ENCODE measurements at regions not wholly inside any gene's neighbourhood (a gene's known extent, or its start where the extent isn't known, plus 50 kb on each side); places are given as distances from the start of the nearest gene placed in this dataset.

DNA sequence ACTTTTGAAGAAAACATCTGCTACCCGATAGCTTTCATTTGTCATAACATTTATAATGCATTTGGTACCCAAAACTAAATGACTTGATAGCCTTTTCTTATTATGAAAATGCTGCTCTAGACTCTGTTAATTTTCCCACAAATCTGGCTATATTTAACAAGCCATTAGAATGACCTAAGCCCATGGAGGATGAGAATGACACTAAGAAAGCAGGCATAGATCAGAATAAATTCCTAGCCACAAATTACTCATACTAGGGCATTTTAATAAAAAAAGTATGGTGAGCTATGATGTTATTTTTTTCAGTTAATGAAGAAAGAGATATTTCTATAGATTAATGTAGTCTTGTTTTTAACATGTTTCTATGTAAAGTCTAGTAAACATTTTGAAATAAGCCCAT lies 1728.3 kb downstream of the SUCLG1 start:
- no peak for ATAC-seq
- no peaks in the 10 kb centered on the region for H3K27me3 Mint-ChIP-seq
- H3K9me3 Mint-ChIP-seq: peaks cover 0 to 22% (median 7%) of the 10 kb centered on the region in 9 donors
- H3K4me1 Mint-ChIP-seq: no peaks in the 10 kb centered on the region
- H3K4me3 Mint-ChIP-seq: no peak overlapping the region
- DNase-seq: no peak
- POLR2A ChIA-PET: no interaction called here
- H3K27ac Mint-ChIP-seq: no peak overlapping the region
- no peaks in the 10 kb centered on the region for H3K36me3 Mint-ChIP-seq

DNA sequence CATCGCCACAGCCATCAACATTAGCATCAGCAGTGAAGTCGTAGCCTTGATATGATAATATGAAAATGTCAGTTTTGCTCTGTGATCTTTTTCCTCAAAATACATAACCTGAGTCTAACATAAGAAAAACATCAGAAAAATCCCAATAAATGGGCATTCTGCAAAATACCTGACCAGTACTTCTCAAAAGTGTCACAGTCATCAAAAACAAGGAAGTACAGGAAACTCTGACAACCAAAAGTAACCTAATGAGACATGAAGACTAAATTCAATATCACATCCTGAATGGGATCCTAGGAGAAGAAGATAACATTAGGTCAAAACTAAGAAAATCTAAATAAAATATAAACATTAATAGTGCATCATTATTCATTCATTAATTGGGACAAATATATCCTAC lies 1731.0 kb downstream of the SUCLG1 start:
- Mint-ChIP-seq H3K27ac (no peak overlapping the region), H3K36me3 (no peaks in the 10 kb centered on the region), H3K9me3 (peaks cover 0 to 22% (median 5%) of the 10 kb centered on the region in 9 donors), H3K4me1 (no peaks in the 10 kb centered on the region), H3K27me3 (no peaks in the 10 kb centered on the region), H3K4me3 (no peak overlapping the region)
- no peak for ATAC-seq
- DNase-seq: no peak
- POLR2A ChIA-PET: no interaction called here

DNA sequence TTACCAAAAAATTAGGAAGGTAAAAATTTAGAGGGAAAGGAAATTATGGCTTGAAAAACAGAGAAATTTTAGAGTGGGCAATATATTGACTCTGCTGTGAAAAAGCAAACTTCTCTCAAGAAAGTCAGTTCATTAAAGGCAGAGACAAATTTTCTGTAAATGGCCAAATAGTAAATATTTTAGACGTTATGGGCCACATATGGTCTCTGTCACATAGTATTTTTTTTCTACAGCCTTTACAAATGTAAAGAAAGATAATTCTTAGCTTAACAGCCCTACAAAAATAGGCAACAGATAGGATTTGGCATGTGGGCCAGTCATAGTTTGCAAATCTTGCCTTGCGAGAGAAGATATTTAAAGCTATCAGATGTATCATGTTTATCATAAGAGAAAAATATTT lies 1750.4 kb downstream of the SUCLG1 start:
- H3K27ac Mint-ChIP-seq: no peak overlapping the region
- no peaks in the 10 kb centered on the region for H3K4me1 Mint-ChIP-seq
- DNase-seq (no peak), ATAC-seq (no peak)
- H3K27me3 Mint-ChIP-seq: no peaks in the 10 kb centered on the region
- H3K36me3 Mint-ChIP-seq: no peaks in the 10 kb centered on the region
- H3K4me3 Mint-ChIP-seq: no peak overlapping the region
- POLR2A ChIA-PET: no interaction called here
- H3K9me3 Mint-ChIP-seq: peaks cover 0 to 27% (median 5%) of the 10 kb centered on the region in 9 donors

DNA sequence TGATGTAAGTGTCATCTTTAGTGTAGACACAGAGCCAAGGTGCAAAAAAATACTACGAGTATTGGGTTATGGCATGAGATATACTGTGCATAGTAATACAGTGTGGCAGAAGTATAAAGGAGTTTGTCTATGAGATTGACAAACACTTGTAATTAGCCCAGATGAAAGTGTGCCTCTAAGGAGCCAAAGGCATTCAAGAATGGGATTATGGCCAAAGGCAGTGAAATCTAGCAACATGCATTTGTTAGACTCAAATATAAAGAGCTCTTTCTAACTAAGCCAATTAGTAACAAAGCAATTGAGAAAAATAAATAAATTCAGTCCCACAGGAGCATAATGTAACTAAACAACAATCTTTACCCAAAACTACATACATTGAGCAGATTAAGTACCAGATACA lies 1761.8 kb downstream of the SUCLG1 start:
- DNase-seq (no peak), ATAC-seq (no peak)
- H3K4me3 Mint-ChIP-seq: no peak overlapping the region
- no peaks in the 10 kb centered on the region for H3K27me3 Mint-ChIP-seq
- H3K4me1 Mint-ChIP-seq: no peaks in the 10 kb centered on the region
- H3K9me3 Mint-ChIP-seq: peaks cover 2 to 31% (median 8%) of the 10 kb centered on the region in 9 donors
- POLR2A ChIA-PET: no interaction called here
- H3K36me3 Mint-ChIP-seq: no peaks in the 10 kb centered on the region
- H3K27ac Mint-ChIP-seq: no peak overlapping the region

DNA sequence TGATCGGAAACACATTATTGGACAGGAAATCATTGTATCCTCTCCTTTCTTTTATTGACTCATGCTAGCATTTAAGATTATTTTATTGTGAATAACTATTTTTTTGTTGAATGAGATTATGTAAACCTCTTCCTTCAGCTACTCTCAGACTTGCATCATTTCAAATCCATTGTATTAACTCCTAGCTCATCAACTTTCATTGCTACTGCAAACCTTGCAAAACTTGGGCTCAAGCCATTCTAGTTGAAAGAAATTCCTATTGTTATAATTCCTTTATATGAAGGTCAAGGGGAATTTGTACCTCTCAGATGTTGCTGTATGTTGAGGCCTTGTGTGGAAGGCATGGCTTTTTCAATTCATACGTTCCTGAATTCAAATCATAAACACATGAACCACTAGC lies 1764.6 kb downstream of the SUCLG1 start:
- POLR2A ChIA-PET: no interaction called here
- no peak overlapping the region for H3K4me3 Mint-ChIP-seq
- H3K9me3 Mint-ChIP-seq: peaks cover under 1 to 19% (median 7%) of the 10 kb centered on the region in 9 donors
- H3K27me3 Mint-ChIP-seq: no peaks in the 10 kb centered on the region
- no peak overlapping the region for H3K27ac Mint-ChIP-seq
- no peak for ATAC-seq
- no peaks in the 10 kb centered on the region for H3K4me1 Mint-ChIP-seq
- no peak for DNase-seq
- no peaks in the 10 kb centered on the region for H3K36me3 Mint-ChIP-seq

DNA sequence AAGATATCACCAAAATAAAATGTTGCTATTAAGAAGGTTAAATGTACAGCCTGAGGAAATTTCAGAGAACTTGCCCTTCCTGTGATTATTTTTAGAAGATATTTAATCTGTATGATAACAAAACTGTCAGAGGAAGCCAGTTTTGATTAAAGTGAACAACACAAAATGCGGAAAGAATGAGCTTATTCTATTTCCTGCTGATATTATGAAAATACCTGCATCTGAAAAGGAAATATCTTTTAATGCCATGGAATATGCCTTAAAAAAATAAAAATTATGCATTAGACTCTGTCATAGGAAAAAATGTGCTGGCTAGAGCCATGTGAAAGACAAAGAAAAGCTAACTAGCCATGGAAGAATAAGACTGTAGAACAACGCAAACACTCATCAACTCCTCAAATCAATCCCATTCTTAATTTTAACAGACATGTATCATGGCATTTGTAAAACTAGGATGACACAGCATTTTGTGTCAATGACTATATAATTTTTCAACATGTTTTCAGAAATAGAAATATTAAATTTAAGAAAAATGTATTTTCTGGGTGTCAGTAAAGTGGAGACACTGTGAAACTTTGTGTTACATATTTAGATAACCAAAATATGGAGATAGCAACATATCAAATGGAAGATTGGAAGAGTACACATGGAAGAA lies 1768.2 kb downstream of the SUCLG1 start:
- Mint-ChIP-seq H3K4me1 (no peaks in the 10 kb centered on the region), H3K27me3 (no peaks in the 10 kb centered on the region), H3K36me3 (no peaks in the 10 kb centered on the region), H3K4me3 (no peak overlapping the region), H3K27ac (no peak overlapping the region), H3K9me3 (peaks cover 0 to 16% (median 6%) of the 10 kb centered on the region in 9 donors)
- ATAC-seq: no peak
- POLR2A ChIA-PET: no interaction called here
- DNase-seq: no peak

DNA sequence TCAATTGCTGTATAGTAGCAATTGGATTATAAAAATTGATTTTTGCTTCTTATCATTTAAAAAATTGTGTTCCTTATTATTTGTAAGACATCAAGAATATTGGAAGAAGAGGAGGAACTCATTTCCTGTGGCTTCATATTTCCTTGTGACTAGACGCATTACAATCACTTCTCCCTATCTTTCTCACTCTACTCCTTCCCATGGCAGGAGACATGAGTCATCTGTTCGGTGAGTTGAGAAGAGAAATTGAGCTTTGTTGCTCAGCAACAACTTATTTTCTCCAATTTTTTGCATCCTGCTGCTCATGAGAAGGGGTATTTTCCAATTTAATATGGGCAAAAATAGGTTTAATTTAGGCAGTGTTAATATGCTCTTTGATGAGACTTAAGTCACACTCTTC lies 1783.9 kb downstream of the SUCLG1 start:
- no peak overlapping the region for H3K27ac Mint-ChIP-seq
- no peak for DNase-seq
- no peaks in the 10 kb centered on the region for H3K4me1 Mint-ChIP-seq
- H3K27me3 Mint-ChIP-seq: no peaks in the 10 kb centered on the region
- no peaks in the 10 kb centered on the region for H3K36me3 Mint-ChIP-seq
- ATAC-seq: no peak
- H3K9me3 Mint-ChIP-seq: peaks cover 3 to 36% (median 15%) of the 10 kb centered on the region in 9 donors
- no peak overlapping the region for H3K4me3 Mint-ChIP-seq
- POLR2A ChIA-PET: no interaction called here

DNA sequence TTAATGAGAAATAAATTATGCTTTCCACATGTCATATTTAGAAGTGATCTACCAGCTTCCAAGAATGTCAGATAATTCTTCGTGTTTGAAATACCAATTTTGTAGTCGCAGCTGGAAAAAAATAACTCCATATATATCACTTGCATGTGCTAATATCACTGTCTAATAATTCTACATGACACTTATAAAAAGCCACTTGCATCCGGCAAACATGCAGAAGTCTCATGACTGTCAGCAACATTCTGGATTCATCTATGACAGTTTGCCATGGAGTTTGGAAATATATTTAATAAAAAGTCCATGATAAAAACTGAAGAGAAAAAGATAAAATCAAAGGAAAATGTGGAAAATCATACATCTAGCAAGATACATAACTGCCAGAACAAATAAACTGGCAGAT lies 1784.4 kb downstream of the SUCLG1 start:
- peaks cover 3 to 30% (median 15%) of the 10 kb centered on the region in 9 donors for H3K9me3 Mint-ChIP-seq
- no peak overlapping the region for H3K4me3 Mint-ChIP-seq
- DNase-seq: no peak
- no peaks in the 10 kb centered on the region for H3K36me3 Mint-ChIP-seq
- no peaks in the 10 kb centered on the region for H3K4me1 Mint-ChIP-seq
- ATAC-seq: no peak
- H3K27me3 Mint-ChIP-seq: no peaks in the 10 kb centered on the region
- no peak overlapping the region for H3K27ac Mint-ChIP-seq
- POLR2A ChIA-PET: no interaction called here

DNA sequence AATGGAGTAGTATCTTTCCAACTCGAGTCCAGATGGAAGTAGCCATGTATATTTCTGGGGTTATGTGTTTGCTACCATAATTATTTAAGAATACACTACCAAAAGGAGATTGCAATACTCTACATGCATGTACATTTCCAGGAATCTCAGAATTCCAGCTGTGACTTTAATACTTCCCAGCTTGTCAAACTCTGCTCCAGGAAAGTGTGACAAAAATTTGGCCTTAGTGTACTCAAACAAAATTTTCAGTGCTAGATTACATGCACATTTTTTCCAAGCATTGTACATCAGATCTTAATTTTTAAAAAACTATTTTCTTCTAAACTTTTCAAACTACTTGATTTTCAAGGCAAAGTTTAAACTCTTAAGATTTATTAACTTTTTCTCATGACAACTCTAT lies 1791.6 kb downstream of the SUCLG1 start:
- H3K4me3 Mint-ChIP-seq: no peak overlapping the region
- H3K36me3 Mint-ChIP-seq: no peaks in the 10 kb centered on the region
- POLR2A ChIA-PET: no interaction called here

DNA sequence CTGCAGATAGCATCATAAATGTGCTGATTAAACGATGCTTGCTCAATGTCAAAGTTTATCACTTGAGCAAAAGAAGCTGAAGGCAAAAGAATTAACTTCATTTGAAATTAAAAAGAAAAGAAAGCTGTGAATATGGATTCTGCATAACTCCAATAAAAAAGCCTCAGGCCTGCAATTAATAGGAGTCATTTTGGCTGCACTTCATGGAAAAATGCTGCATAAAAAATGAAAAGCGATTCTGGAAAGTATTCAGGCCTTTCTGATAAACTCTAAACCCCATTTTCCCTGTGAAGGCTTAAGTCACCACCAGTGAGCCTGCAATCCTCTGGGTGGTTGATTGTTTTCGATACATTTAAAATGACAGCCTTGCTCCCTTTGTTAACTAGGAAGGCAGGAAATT lies 1793.4 kb downstream of the SUCLG1 start:
- no peak for DNase-seq
- no peaks in the 10 kb centered on the region for H3K27me3 Mint-ChIP-seq
- no peaks in the 10 kb centered on the region for H3K36me3 Mint-ChIP-seq
- H3K27ac Mint-ChIP-seq: no peak overlapping the region
- ATAC-seq: no peak
- H3K9me3 Mint-ChIP-seq: peaks cover 0 to 8% (median 3%) of the 10 kb centered on the region in 9 donors
- POLR2A ChIA-PET: no interaction called here
- no peaks in the 10 kb centered on the region for H3K4me1 Mint-ChIP-seq
- H3K4me3 Mint-ChIP-seq: no peak overlapping the region

More for the DNA sequence above, 1791.6 kb downstream of the SUCLG1 start:
- H3K9me3 Mint-ChIP-seq: peaks cover 0 to 17% (median 4%) of the 10 kb centered on the region in 9 donors
- ATAC-seq (no peak), DNase-seq (no peak)
- no peaks in the 10 kb centered on the region for H3K4me1 Mint-ChIP-seq
- no peak overlapping the region for H3K27ac Mint-ChIP-seq
- no peaks in the 10 kb centered on the region for H3K27me3 Mint-ChIP-seq

DNA sequence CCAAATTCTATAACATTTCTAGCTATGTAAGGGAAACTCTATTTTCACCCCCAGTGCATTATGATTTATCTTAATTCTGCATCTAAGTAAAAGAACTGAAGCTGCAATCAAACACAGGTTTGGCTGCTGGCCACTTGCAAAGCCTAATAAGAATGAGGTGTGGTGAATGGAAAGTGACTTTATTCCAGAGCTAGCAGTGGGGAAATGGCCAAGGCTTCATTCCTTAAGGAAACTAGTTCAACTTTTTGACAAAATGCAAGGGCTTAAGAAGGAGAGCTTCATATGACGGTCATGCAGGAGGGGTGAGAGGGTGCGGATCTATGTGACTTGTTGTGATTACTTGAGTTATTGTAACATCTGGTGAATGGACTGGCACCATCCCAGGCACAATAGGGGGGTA lies 1802.0 kb downstream of the SUCLG1 start:
- POLR2A ChIA-PET: no interaction called here
- Mint-ChIP-seq H3K36me3 (no peaks in the 10 kb centered on the region), H3K4me3 (no peak overlapping the region), H3K27me3 (no peaks in the 10 kb centered on the region), H3K9me3 (peaks cover 0 to 21% (median 5%) of the 10 kb centered on the region in 9 donors), H3K27ac (no peak overlapping the region), H3K4me1 (no peaks in the 10 kb centered on the region)
- ATAC-seq: no peak
- DNase-seq: no peak

DNA sequence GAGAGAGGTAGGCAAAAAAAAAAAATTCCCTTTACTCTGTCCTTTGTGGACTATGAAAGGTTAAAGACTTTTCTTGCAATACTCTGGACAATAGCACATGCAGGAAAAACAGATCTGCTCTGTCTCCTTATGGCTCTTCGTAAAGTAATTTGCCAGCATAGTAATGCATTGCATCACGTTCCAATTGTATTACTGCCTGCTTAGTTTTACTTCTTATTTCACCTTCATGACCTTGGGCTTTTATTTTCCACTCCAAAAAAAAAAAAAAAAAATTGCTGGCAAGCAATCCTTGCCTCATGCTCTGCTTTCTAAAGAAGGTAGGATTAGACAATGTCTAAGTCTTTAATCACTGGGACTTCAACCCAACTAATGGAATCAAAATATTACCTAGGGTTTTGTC lies 1802.7 kb downstream of the SUCLG1 start:
- H3K9me3 Mint-ChIP-seq: peaks cover 0 to 28% (median 7%) of the 10 kb centered on the region in 9 donors
- H3K36me3 Mint-ChIP-seq: no peaks in the 10 kb centered on the region
- H3K27me3 Mint-ChIP-seq: no peaks in the 10 kb centered on the region
- no peak for ATAC-seq
- POLR2A ChIA-PET: no interaction called here
- H3K4me1 Mint-ChIP-seq: no peaks in the 10 kb centered on the region
- no peak overlapping the region for H3K27ac Mint-ChIP-seq
- no peak overlapping the region for H3K4me3 Mint-ChIP-seq
- no peak for DNase-seq

DNA sequence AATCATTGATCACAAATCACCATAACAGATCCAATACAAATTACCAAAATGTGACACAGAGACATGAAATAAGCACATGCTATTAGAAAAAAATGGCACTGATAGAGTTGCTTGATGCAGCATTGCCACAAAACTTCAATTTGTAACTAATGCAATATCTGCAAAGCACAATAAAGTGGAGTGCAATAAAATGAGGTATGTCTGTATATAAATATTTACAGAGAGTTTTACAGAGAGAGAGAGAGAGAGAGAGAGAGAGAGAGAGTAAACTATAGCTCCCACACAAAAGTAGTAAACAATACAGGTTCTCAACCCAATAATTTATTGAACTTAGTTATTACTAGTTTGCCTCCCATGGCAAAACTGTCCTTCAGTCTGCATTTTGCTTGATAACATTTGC lies 1807.0 kb downstream of the SUCLG1 start:
- no peaks in the 10 kb centered on the region for H3K27me3 Mint-ChIP-seq
- POLR2A ChIA-PET: no interaction called here
- DNase-seq: no peak
- no peaks in the 10 kb centered on the region for H3K4me1 Mint-ChIP-seq
- H3K36me3 Mint-ChIP-seq: no peaks in the 10 kb centered on the region
- peaks cover 8 to 40% (median 14%) of the 10 kb centered on the region in 9 donors for H3K9me3 Mint-ChIP-seq
- no peak overlapping the region for H3K27ac Mint-ChIP-seq
- ATAC-seq: no peak
- no peak overlapping the region for H3K4me3 Mint-ChIP-seq

DNA sequence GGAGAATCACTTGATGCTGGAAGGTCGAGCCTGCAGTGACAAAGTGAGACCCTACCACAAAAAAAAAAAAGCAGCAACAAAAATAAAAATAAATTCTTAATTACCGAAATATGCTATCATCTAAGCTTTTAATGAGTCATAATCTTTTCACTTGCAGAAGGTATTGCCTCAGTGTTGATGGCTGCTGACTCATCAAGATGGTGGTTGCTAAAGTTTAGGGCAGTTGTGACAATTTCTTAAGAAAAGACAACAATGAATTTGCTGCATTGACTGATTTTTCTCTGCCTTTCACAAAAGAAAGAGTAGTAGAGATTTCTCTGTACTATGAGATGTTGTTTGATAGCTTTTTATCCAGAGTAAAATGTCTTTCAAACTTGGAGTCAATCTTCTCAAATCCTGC lies 1809.0 kb downstream of the SUCLG1 start:
- Mint-ChIP-seq H3K27ac (no peak overlapping the region), H3K4me1 (no peaks in the 10 kb centered on the region), H3K4me3 (no peak overlapping the region), H3K9me3 (peaks cover 14 to 52% (median 20%) of the 10 kb centered on the region in 9 donors), H3K36me3 (no peaks in the 10 kb centered on the region), H3K27me3 (no peaks in the 10 kb centered on the region)
- ATAC-seq (no peak), DNase-seq (no peak)
- POLR2A ChIA-PET: no interaction called here

All from naive thymus-derived CD8-positive, alpha-beta T cell (primary cell).